WTC11 (cell line): ENCODE measurements at regions not wholly inside any gene's neighbourhood (a gene's known extent, or its start where the extent isn't known, plus 50 kb on each side); places are given as distances from the start of the nearest gene placed in this dataset.

ENCODE experiments used
- CDX4 ChIP-seq: fragments of 250-450 bp; sonication (Bioruptor Pico); IDR thresholded peaks from 2 replicates; pipeline ENCODE4 v1.9.0; 2021; ENCODE audit warnings: moderate library complexity, mild to moderate bottlenecking, inconsistent platforms, borderline replicate concordance
- CREB1 ChIP-seq: sonication (generic); formaldehyde crosslinking; IDR thresholded peaks from 2 replicates; pipeline ENCODE4 v1.8.0; 2023; ENCODE audit warnings: mild to moderate bottlenecking, missing genetic modification reagents
- CTCF ChIP-seq: fragments of 200-600 bp; IDR thresholded peaks from 2 replicates; pipeline ENCODE4 v1.8.0; 2022; ENCODE audit warnings: antibody characterized with exemption
- E2F5 ChIP-seq: sonication (generic); formaldehyde crosslinking; IDR thresholded peaks from 2 replicates; pipeline ENCODE4 v1.8.1; 2022; ENCODE audit warnings: mild to moderate bottlenecking, moderate library complexity, missing genetic modification reagents
- JUN ChIP-seq: sonication (generic); formaldehyde crosslinking; IDR thresholded peaks from 2 replicates; pipeline ENCODE4 v1.8.0; 2023; ENCODE audit warnings: mild to moderate bottlenecking, missing genetic modification reagents
- MYBL2 ChIP-seq: sonication (generic); formaldehyde crosslinking; IDR thresholded peaks from 2 replicates; pipeline ENCODE4 v1.8.1; 2023; ENCODE audit warnings: mild to moderate bottlenecking, moderate library complexity, missing genetic modification reagents
- NFE2L1 ChIP-seq: sonication (generic); formaldehyde crosslinking; IDR thresholded peaks from 2 replicates; pipeline ENCODE4 v1.8.1; 2023; ENCODE audit warnings: missing genetic modification reagents
- NFYB ChIP-seq: sonication (generic); formaldehyde crosslinking; conservative IDR thresholded peaks from 2 replicates; pipeline ENCODE4 v1.8.0; 2022; ENCODE audit warnings: low read depth, missing genetic modification reagents
- NR2C2 ChIP-seq: sonication (generic); formaldehyde crosslinking; IDR thresholded peaks from 2 replicates; pipeline ENCODE4 v1.8.0; 2022; ENCODE audit warnings: mild to moderate bottlenecking, missing genetic modification reagents
- USF2 ChIP-seq: sonication (generic); formaldehyde crosslinking; IDR thresholded peaks from 2 replicates; pipeline ENCODE4 v1.8.1; 2023; ENCODE audit warnings: mild to moderate bottlenecking, missing genetic modification reagents, moderate library complexity
- ZNF232 ChIP-seq: sonication (generic); formaldehyde crosslinking; IDR thresholded peaks from 2 replicates; pipeline ENCODE4 v1.8.0; 2022; ENCODE audit warnings: mild to moderate bottlenecking, missing genetic modification reagents
- ZNF396 ChIP-seq: fragments of 250-450 bp; sonication (Bioruptor Pico); IDR thresholded peaks from 2 replicates; pipeline ENCODE4 v1.8.0; 2021; ENCODE audit warnings: mild to moderate bottlenecking, moderate library complexity, borderline replicate concordance

- no peak for TF ChIP-seq JUN
- TF ChIP-seq NR2C2, result no peak
- TF ChIP-seq CTCF, result no peak
- TF ChIP-seq ZNF232 (CRISPR knock-in tag), result no peak
- no peak for TF ChIP-seq CDX4 (CRISPR knock-in tag)
- no peak for TF ChIP-seq USF2 (CRISPR knock-in tag)
- TF ChIP-seq NFYB (CRISPR knock-in tag), result no peak
- no peak for TF ChIP-seq MYBL2 (CRISPR knock-in tag)
- TF ChIP-seq CREB1 (CRISPR knock-in tag), result no peak
- TF ChIP-seq E2F5 (CRISPR knock-in tag), result no peak
- no peak for TF ChIP-seq ZNF396 (CRISPR knock-in tag)
- TF ChIP-seq NFE2L1 (CRISPR knock-in tag), result no peak
Measured at GRCh38 chr7:52143219-52143618, 826.6 kb upstream of the COBL start.
